ENCODE measurements at regions not wholly inside any gene's neighbourhood (a gene's known extent, or its start where the extent isn't known, plus 50 kb on each side); places are given as distances from the start of the nearest gene placed in this dataset.

DNA sequence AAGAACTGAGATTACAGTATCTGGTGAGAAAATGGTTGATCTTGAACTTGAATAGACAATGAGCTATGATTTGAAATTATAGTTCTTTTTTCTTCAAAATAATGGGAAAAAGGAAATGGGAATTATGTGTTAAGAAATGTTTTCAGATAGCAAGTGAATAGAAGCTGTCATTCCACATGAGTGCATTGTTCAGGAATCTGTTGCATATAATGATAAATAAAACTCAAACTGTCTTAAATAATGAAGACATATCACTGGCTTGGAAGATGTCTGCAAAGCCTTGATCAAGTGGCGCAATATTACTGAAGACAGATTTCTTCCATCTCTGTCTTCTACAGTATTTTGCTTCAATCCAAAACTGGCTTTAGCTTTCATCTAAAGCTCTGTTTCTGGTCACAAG, 479.3 kb upstream of the ZFP42 start:
- WGBS, result 85% methylated on average over 1 of the region's 1 CpG
- Histone ChIP-seq H3K4me1 (ENCODE audit: control insufficient read depth, insufficient read depth, low read length) (no peaks in the 10 kb centered on the region), H3K9me3 (ENCODE audit: control insufficient read depth, low read length) (no peaks in the 10 kb centered on the region), H3K4me3 (ENCODE audit: low read length) (no peak overlapping the region), H3K27me3 (ENCODE audit: control insufficient read depth, insufficient read depth) (no peaks in the 10 kb centered on the region), H3K27ac (ENCODE audit: low read length) (no peak overlapping the region)
- intact Hi-C loops (cut with DNase I), result no loop called here
- DNase-seq, result no peak
- ATAC-seq, result no peak

- no peak for ATAC-seq
- no peak overlapping the region for H3K4me3 ChIP-seq (ENCODE audit: low read length)
- no peaks in the 10 kb centered on the region for H3K27me3 ChIP-seq (ENCODE audit: control insufficient read depth, insufficient read depth)
- H3K27ac ChIP-seq (ENCODE audit: low read length), result no peak overlapping the region
- H3K4me1 ChIP-seq (ENCODE audit: control insufficient read depth, insufficient read depth, low read length), result no peaks in the 10 kb centered on the region
- intact Hi-C loops (cut with DNase I), result no loop called here
- whole genome bisulfite sequencing, result 82% methylated on average over 6 of the region's 6 CpGs
- no peaks in the 10 kb centered on the region for H3K9me3 ChIP-seq (ENCODE audit: control insufficient read depth, low read length)
- DNase-seq, result no peak
These were observed 453.9 kb upstream of the ZFP42 start for GRCh38 chr4:187541666-187542065.

- Histone ChIP-seq H3K27ac (ENCODE audit: low read length) (no peak overlapping the region), H3K27me3 (ENCODE audit: control insufficient read depth, insufficient read depth) (no peaks in the 10 kb centered on the region), H3K9me3 (ENCODE audit: control insufficient read depth, low read length) (no peaks in the 10 kb centered on the region), H3K4me3 (ENCODE audit: low read length) (no peak overlapping the region), H3K4me1 (ENCODE audit: control insufficient read depth, insufficient read depth, low read length) (no peaks in the 10 kb centered on the region)
- DNase-seq (no peak), ATAC-seq (no peak)
- WGBS, result 68% methylated on average over 4 of the region's 4 CpGs
- intact Hi-C loops (cut with DNase I), result no loop called here
These were observed 451.0 kb upstream of the ZFP42 start for GRCh38 chr4:187544461-187545053.

DNA sequence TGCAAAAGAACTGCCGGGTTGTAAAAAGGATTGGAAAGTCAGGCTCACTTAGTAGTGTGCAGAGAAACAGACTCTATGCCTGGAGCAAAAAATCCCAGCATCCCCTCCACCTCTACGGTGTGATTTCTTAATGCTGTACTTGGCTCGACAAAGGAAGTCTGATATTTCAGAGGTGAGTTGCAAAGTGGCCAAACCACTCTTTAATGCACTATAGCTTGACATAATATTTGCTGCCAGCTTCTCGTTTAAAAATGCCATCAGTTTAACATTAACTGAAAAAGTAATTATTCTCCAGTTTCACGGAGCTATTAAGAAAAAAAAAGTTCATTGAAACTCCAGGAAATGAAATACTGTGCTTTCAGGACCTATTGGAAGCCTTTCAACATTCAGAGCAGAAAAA, 448.3 kb upstream of the ZFP42 start:
- 46% methylated on average over 5 of the region's 5 CpGs for WGBS

DNA sequence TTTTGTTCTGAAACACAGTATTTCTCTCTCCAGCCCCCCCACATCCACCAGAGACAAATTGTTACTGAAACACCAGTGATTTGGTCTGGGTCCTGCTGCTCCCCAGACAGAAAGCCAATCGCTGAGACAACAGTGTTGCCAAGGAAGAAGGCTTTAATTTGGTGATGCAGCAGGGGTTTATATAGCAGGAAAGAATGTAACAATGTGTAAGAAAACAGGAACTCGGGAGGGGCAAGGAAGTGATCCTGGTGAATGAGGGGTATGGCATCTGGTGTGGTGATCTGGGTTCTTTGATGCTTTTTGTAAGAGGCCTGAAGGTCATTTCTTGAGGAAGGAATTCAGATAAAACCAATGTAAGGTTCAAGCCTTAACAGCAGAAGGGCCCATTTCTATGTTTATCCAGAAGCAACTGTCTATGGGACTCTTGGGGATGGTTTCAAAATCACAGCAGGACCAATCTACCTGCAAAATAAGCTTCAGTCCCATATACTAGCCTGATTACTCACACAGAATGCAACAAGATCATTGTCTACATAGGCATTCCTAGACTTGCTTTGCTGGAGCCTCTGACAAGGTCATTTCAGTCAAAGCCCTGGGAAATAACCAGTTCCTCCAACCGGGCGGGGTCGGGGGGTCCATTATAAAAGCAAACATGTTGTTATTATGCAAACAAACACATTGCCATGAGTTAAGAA, 445.2 kb upstream of the ZFP42 start:
- Histone ChIP-seq H3K9me3 (ENCODE audit: control insufficient read depth, low read length) (no peaks in the 10 kb centered on the region), H3K4me1 (ENCODE audit: control insufficient read depth, insufficient read depth, low read length) (no peaks in the 10 kb centered on the region), H3K4me3 (ENCODE audit: low read length) (no peak overlapping the region), H3K27me3 (ENCODE audit: control insufficient read depth, insufficient read depth) (no peaks in the 10 kb centered on the region), H3K27ac (ENCODE audit: low read length) (no peak overlapping the region)
- DNase-seq (no peak), ATAC-seq (no peak)
- WGBS, result 78% methylated on average over 5 of the region's 5 CpGs
- intact Hi-C loops (cut with DNase I), result no loop called here

More for the DNA sequence above, 448.3 kb upstream of the ZFP42 start:
- intact Hi-C loops (cut with DNase I), result no loop called here
- Histone ChIP-seq H3K4me3 (ENCODE audit: low read length) (no peak overlapping the region), H3K9me3 (ENCODE audit: control insufficient read depth, low read length) (no peaks in the 10 kb centered on the region), H3K27me3 (ENCODE audit: control insufficient read depth, insufficient read depth) (no peaks in the 10 kb centered on the region), H3K27ac (ENCODE audit: low read length) (no peak overlapping the region), H3K4me1 (ENCODE audit: control insufficient read depth, insufficient read depth, low read length) (no peaks in the 10 kb centered on the region)
- ATAC-seq, result no peak
- DNase-seq, result no peak

GRCh38 chr4:187552781-187553180, 442.8 kb upstream of the ZFP42 start:
- H3K27ac ChIP-seq (ENCODE audit: low read length), result no peak overlapping the region
- no peak overlapping the region for H3K4me3 ChIP-seq (ENCODE audit: low read length)
- intact Hi-C loops (cut with DNase I), result no loop called here
- H3K4me1 ChIP-seq (ENCODE audit: control insufficient read depth, insufficient read depth, low read length), result no peaks in the 10 kb centered on the region
- no peaks in the 10 kb centered on the region for H3K9me3 ChIP-seq (ENCODE audit: control insufficient read depth, low read length)
- 82% methylated on average over 4 of the region's 4 CpGs for WGBS
- ATAC-seq, result no peak
- no peak for DNase-seq
- H3K27me3 ChIP-seq (ENCODE audit: control insufficient read depth, insufficient read depth), result no peaks in the 10 kb centered on the region

GRCh38 chr4:187555174-187555573, 440.4 kb upstream of the ZFP42 start:
- no peak overlapping the region for H3K27ac ChIP-seq (ENCODE audit: low read length)
- no peak for DNase-seq
- H3K4me3 ChIP-seq (ENCODE audit: low read length), result no peak overlapping the region
- no peak for ATAC-seq
- H3K27me3 ChIP-seq (ENCODE audit: control insufficient read depth, insufficient read depth), result no peaks in the 10 kb centered on the region
- H3K9me3 ChIP-seq (ENCODE audit: control insufficient read depth, low read length), result no peaks in the 10 kb centered on the region
- H3K4me1 ChIP-seq (ENCODE audit: control insufficient read depth, insufficient read depth, low read length), result no peaks in the 10 kb centered on the region
- intact Hi-C loops (cut with DNase I), result no loop called here

DNA sequence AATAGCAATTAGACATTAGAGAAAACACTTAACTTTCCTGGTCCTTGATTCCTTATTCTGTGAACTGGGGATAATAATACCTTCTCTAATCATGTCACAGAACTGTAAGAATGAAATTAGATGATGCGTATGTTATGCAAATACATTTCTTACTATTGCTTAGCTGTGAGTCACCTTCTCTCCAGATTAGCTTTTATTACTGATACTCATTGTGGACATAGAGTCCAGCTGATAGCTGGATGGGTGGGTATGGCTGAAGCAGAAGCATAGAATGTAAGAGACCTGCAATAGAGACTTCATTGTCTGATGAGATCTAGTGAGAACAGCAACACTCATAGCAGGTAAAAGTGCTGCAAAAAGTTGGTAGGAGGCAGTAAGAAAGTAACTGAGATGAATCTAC, 437.2 kb upstream of the ZFP42 start:
- DNase-seq, result no peak
- ATAC-seq, result no peak
- H3K27ac ChIP-seq (ENCODE audit: low read length), result no peak overlapping the region
- H3K4me1 ChIP-seq (ENCODE audit: control insufficient read depth, insufficient read depth, low read length), result no peaks in the 10 kb centered on the region
- 50% methylated on average over 1 of the region's 1 CpG for WGBS
- H3K4me3 ChIP-seq (ENCODE audit: low read length), result no peak overlapping the region
- H3K27me3 ChIP-seq (ENCODE audit: control insufficient read depth, insufficient read depth), result no peaks in the 10 kb centered on the region
- no peaks in the 10 kb centered on the region for H3K9me3 ChIP-seq (ENCODE audit: control insufficient read depth, low read length)
- intact Hi-C loops (cut with DNase I), result no loop called here

- Histone ChIP-seq H3K9me3 (ENCODE audit: control insufficient read depth, low read length) (no peaks in the 10 kb centered on the region), H3K4me1 (ENCODE audit: control insufficient read depth, insufficient read depth, low read length) (no peaks in the 10 kb centered on the region), H3K4me3 (ENCODE audit: low read length) (no peak overlapping the region), H3K27me3 (ENCODE audit: control insufficient read depth, insufficient read depth) (no peaks in the 10 kb centered on the region), H3K27ac (ENCODE audit: low read length) (no peak overlapping the region)
- intact Hi-C loops (cut with DNase I), result no loop called here
- WGBS, result 57% methylated on average over 7 of the region's 7 CpGs
- DNase-seq, result no peak
- no peak for ATAC-seq
These were observed 433.2 kb upstream of the ZFP42 start for GRCh38 chr4:187562345-187562744.

GRCh38 chr4:187565416-187565815, 430.2 kb upstream of the ZFP42 start:
- no peak overlapping the region for H3K27ac ChIP-seq (ENCODE audit: low read length)
- intact Hi-C loops (cut with DNase I), result no loop called here
- no peak for ATAC-seq
- no peak for DNase-seq
- 75% methylated on average over 11 of the region's 11 CpGs for WGBS
- H3K27me3 ChIP-seq (ENCODE audit: control insufficient read depth, insufficient read depth), result no peaks in the 10 kb centered on the region
- H3K4me3 ChIP-seq (ENCODE audit: low read length), result no peak overlapping the region
- H3K4me1 ChIP-seq (ENCODE audit: control insufficient read depth, insufficient read depth, low read length), result no peaks in the 10 kb centered on the region
- no peaks in the 10 kb centered on the region for H3K9me3 ChIP-seq (ENCODE audit: control insufficient read depth, low read length)

DNA sequence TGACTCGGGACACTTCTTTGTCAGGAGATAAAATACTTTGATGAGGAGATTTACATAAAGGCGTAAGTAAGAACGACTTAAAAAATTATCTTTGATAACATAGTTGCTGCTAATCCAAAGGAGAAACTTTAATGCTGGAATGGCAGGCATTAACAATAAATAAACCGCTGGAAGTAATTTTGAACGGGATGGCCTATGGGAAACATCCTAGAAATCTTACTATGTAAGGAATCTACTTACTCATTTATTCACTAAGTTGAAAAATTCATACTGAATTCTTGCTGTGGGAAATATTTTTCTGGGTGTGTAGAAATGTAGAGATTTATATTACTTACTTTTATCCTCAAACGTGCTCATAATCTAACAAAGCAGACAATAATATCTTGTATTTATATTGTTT, 425.7 kb upstream of the ZFP42 start:
- no peak overlapping the region for H3K27ac ChIP-seq (ENCODE audit: low read length)
- H3K9me3 ChIP-seq (ENCODE audit: control insufficient read depth, low read length), result no peaks in the 10 kb centered on the region
- H3K4me1 ChIP-seq (ENCODE audit: control insufficient read depth, insufficient read depth, low read length), result no peaks in the 10 kb centered on the region
- WGBS, result 76% methylated on average over 6 of the region's 6 CpGs
- intact Hi-C loops (cut with DNase I), result no loop called here
- no peak overlapping the region for H3K4me3 ChIP-seq (ENCODE audit: low read length)
- H3K27me3 ChIP-seq (ENCODE audit: control insufficient read depth, insufficient read depth), result no peaks in the 10 kb centered on the region
- ATAC-seq, result no peak
- no peak for DNase-seq

DNA sequence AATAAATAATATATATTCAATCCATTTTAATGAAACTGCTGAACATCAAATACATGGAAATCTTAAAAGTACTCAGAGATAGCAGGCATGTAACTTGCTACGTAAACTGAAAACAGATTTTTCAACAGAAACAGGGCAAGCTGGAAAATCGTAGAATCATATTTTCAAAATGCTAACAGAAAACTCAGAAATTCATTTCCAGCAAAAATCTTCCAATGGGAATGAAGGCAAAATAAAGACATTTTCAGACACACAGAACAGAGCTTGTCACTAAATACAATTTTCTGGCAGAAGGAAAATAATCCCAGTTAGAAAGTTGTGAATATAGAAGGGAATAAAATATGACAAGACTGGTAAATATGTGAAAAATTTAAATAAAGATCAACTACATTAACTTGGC, 419.9 kb upstream of the ZFP42 start:
- no peak for ATAC-seq
- intact Hi-C loops (cut with DNase I), result no loop called here
- Histone ChIP-seq H3K4me1 (ENCODE audit: control insufficient read depth, insufficient read depth, low read length) (no peaks in the 10 kb centered on the region), H3K4me3 (ENCODE audit: low read length) (no peak overlapping the region), H3K9me3 (ENCODE audit: control insufficient read depth, low read length) (no peaks in the 10 kb centered on the region), H3K27ac (ENCODE audit: low read length) (no peak overlapping the region), H3K27me3 (ENCODE audit: control insufficient read depth, insufficient read depth) (no peaks in the 10 kb centered on the region)
- no peak for DNase-seq
- 86% methylated on average over 2 of the region's 2 CpGs for WGBS

Measured in right cardiac atrium (tissue), 5 donors.